Mucosa of rectum (tissue), 2 donors: ENCODE measurements at regions not wholly inside any gene's neighbourhood (a gene's known extent, or its start where the extent isn't known, plus 50 kb on each side); places are given as distances from the start of the nearest gene placed in this dataset.

Experiments
- H3K27ac ChIP-seq, 2 donors: one replicate each; pipeline ENCODE4 v1.7.0; 2013; ENCODE audit warnings: inconsistent platforms in 2 of 2, low read depth in 2 of 2, low read length in 2 of 2
- H3K27me3 ChIP-seq, 2 donors: one replicate each; pipeline ENCODE4 v1.7.0; 2013; ENCODE audit warnings: low read length in 2 of 2; ENCODE audit not compliant: control insufficient read depth in 2 of 2, insufficient read depth in 2 of 2
- H3K36me3 ChIP-seq, 2 donors: one replicate each; pipeline ENCODE4 v1.7.0; 2013; ENCODE audit warnings: low read length in 2 of 2; ENCODE audit not compliant: control insufficient read depth in 2 of 2, insufficient read depth in 2 of 2
- H3K4me1 ChIP-seq, 2 donors: one replicate each; pipeline ENCODE4 v1.7.0; 2013; ENCODE audit warnings: low read length in 2 of 2, mild to moderate bottlenecking in 1 of 2; ENCODE audit not compliant: control insufficient read depth in 2 of 2, insufficient read depth in 2 of 2
- H3K4me3 ChIP-seq, 2 donors: one replicate each; pipeline ENCODE4 v1.7.0; 2013; ENCODE audit warnings: low read length in 2 of 2
- H3K9ac ChIP-seq, 2 donors: one replicate each; pipeline ENCODE4 v1.7.0; 2013; ENCODE audit warnings: low read length in 2 of 2, low read depth in 1 of 2, mild to moderate bottlenecking in 1 of 2
- H3K9me3 ChIP-seq, 2 donors: one replicate each; pipeline ENCODE4 v1.7.0; 2013; ENCODE audit warnings: low read length in 2 of 2; ENCODE audit not compliant: control insufficient read depth in 2 of 2
- donor health status: healthy.
- donor health status: Normal muscosa, but diverticular disease.

DNA sequence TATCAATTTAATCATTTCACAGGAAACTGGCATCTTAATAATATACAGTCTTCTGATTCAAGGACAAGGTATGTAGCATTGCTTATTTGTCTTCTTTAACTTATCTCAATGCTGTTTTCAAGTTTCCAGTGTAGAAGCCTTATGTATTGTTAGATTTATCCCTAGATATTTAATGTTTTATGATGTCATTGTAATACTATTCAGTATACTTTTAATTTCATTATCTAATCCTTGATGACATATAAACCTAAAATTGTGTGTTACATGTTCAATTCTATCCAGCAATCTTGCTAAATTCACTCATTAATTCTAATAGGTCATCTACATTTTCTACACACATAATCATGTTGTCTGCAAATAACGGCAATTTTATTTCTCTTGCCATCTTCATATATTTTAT lies 126.3 kb upstream of the SEC61G start:
- H3K4me1 ChIP-seq = peaks cover 0 to under 1% of the 10 kb centered on the region in 2 donors
- no peaks in the 10 kb centered on the region for H3K9me3 ChIP-seq
- no peak overlapping the region for H3K4me3 ChIP-seq
- H3K9ac ChIP-seq = no peak overlapping the region
- H3K27me3 ChIP-seq = no peaks in the 10 kb centered on the region
- no peak overlapping the region for H3K27ac ChIP-seq
- no peaks in the 10 kb centered on the region for H3K36me3 ChIP-seq

DNA sequence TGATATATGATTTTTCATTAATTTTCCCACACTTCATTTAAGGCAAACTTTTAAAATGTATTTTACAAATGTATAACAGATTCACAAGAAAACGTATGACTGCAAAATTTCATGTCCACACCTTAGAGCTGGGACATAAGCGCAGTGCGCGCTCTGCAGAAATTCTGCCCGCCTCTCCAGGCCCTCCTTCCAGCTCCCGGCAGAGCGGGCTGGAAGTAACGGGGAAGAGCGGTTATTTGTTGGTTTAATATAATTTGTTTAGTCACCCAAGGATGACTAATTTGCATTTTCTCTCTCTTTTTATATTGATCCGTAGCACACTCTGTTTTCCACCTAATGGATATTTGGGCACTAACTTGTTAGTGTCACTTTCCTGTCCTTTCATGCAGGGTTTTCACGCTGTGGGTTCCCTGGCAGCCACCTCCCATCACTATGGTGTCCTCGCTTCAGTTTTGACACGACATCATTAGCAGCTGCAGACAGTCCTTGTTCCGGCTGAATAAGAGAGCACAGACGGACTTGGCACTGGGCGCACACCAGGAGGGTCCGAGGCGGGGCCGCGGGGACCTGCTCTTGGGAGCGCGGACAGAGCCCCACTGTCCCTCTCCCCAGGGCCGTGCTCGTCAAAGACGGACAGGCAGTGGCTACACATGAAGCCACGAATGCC lies 129.2 kb upstream of the SEC61G start:
- no peak overlapping the region for H3K9ac ChIP-seq
- no peaks in the 10 kb centered on the region for H3K27me3 ChIP-seq
- peak overlapping the region; percentile 14 to 59 for H3K4me3 ChIP-seq
- H3K27ac ChIP-seq = no peak overlapping the region
- H3K9me3 ChIP-seq = no peaks in the 10 kb centered on the region
- no peaks in the 10 kb centered on the region for H3K36me3 ChIP-seq
- H3K4me1 ChIP-seq = no peaks in the 10 kb centered on the region

DNA sequence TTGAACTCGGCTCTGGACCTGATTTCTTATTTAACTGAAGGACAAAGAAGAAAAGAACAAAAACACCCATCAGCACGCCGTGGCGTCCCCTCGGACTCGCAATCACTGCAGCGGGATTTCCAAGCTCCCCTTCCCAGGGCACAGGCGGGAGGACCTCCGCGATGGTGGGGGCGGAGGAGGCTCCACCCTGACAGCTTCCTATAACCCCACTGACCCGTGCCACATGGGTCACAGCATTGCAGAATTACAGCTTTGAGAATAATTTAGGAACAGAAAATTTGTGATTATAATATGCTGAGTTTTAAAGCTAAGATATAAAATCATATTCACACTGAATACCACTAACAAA lies 129.7 kb upstream of the SEC61G start:
- no peak overlapping the region for H3K27ac ChIP-seq
- no peaks in the 10 kb centered on the region for H3K4me1 ChIP-seq

DNA sequence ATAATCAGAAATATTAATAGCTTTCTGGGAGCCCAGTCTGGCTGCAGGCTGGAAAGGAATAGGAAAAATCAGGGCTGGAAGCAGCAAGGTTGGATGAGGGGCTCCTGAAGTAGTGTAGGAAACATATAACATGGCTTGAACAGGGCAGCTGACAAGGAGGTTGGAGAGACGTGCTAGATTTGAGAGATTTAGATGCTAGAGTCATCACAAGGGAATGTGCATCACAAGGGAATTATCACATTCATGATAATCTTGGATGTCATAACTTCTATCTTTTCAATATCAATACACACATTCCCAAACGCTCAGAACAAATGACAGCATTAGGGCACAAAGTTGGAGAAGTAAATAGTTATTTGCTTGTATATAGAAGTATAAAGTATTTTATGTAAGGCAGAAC lies 120.9 kb upstream of the EGFR start:
- Histone ChIP-seq H3K4me1 (no peaks in the 10 kb centered on the region), H3K27ac (no peak overlapping the region), H3K27me3 (no peaks in the 10 kb centered on the region), H3K4me3 (no peak overlapping the region), H3K36me3 (no peaks in the 10 kb centered on the region), H3K9ac (no peak overlapping the region), H3K9me3 (no peaks in the 10 kb centered on the region)

More for the DNA sequence above, 129.7 kb upstream of the SEC61G start:
- Histone ChIP-seq H3K9ac (no peak overlapping the region), H3K36me3 (no peaks in the 10 kb centered on the region), H3K9me3 (no peaks in the 10 kb centered on the region), H3K27me3 (no peaks in the 10 kb centered on the region), H3K4me3 (peak overlapping the region; percentile 14 to 59)

DNA sequence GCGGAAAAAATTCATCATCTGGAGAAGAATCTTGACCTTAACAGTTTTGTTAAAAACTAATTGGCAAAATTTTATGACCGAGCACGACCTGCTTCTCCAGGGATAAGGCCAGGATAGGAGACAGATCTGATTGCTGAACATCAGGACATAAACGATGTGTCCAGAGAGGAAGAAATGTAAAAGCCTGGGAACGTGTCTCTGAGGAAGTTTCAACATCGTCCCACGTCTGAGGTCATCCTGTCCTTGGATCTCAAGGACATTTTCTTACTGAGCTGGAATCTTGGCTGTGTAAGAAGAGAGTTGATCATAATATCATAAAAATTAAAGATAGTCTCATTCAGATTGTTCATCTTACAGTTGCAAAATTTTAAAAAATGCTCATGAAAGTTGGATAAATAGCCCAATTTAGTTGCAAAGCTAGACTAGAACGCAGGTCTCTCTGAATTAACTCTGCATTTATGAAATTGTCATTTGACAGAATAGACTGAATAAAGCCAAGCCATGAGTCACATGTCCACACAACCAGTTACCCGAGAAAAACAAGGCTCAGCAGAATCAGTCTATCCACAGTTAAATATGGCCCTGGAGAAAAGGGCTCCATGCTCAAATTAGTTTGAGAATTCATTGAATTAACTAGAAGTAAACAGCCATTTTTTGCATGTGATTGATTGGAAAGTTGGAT lies 120.0 kb upstream of the EGFR start:
- H3K27me3 ChIP-seq = no peaks in the 10 kb centered on the region
- H3K27ac ChIP-seq = no peak overlapping the region
- no peaks in the 10 kb centered on the region for H3K36me3 ChIP-seq
- H3K9ac ChIP-seq = no peak overlapping the region
- no peaks in the 10 kb centered on the region for H3K4me1 ChIP-seq
- no peaks in the 10 kb centered on the region for H3K9me3 ChIP-seq
- H3K4me3 ChIP-seq = no peak overlapping the region

DNA sequence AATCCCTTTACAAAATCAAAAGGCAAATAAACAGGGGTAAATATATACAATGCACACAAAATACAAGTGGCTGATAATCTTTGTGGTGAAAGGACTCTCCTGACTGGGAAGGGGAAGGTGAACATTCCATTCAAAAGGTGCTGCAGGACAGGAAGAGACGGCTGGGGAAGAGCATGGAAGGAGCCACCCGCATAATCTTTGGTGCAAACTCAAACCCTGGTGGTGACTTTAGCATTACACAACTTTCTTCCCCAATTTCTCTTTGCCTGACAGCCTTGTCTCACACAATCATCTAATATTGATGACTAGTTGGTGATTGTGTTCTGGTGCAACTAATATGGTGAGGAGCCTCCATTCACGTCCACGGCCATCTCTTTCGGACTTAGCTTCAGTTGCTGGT lies 117.0 kb upstream of the EGFR start:
- Histone ChIP-seq H3K4me3 (no peak overlapping the region), H3K9ac (no peak overlapping the region), H3K4me1 (no peaks in the 10 kb centered on the region), H3K36me3 (no peaks in the 10 kb centered on the region), H3K27ac (no peak overlapping the region), H3K9me3 (no peaks in the 10 kb centered on the region), H3K27me3 (no peaks in the 10 kb centered on the region)

DNA sequence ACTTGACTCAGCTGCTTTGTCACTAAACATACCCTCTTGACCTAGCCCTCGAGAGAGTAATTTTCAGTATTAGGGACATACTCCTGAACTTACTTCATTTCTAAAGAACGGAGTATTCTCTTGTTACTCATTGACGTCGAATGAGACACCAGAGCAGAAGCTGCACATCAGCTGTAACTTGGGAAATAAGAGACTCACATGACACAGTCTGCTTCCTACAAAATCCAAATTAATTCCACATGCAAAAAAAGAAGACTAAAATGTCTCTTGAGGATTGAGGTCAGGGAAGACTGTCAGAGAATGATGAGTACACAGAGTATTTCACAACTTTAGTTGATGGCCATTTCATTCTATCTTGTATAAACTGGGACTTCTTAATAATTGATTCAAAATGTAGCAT lies 114.7 kb upstream of the EGFR start:
- Histone ChIP-seq H3K9me3 (no peaks in the 10 kb centered on the region), H3K4me1 (no peaks in the 10 kb centered on the region), H3K4me3 (no peak overlapping the region), H3K36me3 (no peaks in the 10 kb centered on the region), H3K9ac (no peak overlapping the region), H3K27ac (no peak overlapping the region), H3K27me3 (no peaks in the 10 kb centered on the region)

DNA sequence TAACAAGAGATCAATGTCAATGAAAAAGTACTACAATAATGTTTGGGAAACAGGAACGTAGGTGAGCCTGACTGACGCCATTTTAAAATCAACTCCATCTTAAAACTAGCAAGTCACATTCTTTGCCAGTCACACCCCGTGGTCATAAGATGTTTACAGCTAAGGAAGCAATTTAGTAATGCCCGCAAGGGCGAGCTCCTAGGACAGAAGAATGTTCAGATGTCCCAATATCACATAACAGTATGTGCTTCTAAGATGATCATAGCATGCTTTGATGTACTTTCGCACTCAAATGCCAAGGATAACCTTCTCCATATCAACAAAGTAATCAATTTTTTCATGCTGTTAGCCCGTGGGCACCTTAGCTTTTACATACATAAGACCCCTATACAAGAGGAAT lies 113.8 kb upstream of the EGFR start:
- Histone ChIP-seq H3K36me3 (no peaks in the 10 kb centered on the region), H3K9me3 (no peaks in the 10 kb centered on the region), H3K27me3 (no peaks in the 10 kb centered on the region), H3K4me3 (no peak overlapping the region), H3K27ac (no peak overlapping the region), H3K4me1 (no peaks in the 10 kb centered on the region), H3K9ac (no peak overlapping the region)

DNA sequence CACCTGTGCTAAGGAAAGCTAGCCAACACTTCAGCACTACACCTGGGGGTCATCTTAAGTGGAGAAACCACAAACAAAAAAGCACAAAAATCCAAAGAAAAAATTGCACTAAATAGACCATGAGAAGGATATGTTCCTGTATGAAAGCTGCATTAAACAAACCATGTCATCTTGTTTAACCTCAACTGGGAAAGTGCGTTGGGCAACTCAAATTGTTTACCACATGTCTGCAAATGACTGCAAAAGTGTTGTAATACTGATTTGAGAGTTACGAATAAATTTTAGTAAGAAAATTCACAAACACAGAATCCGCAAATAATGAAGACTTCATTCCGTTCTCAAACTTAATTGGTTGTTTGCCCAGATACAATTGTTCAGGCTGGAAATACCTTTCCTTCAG lies 111.9 kb upstream of the EGFR start:
- H3K36me3 ChIP-seq = no peaks in the 10 kb centered on the region
- no peaks in the 10 kb centered on the region for H3K27me3 ChIP-seq
- H3K9ac ChIP-seq = no peak overlapping the region
- H3K4me3 ChIP-seq = no peak overlapping the region
- no peak overlapping the region for H3K27ac ChIP-seq
- H3K9me3 ChIP-seq = no peaks in the 10 kb centered on the region
- no peaks in the 10 kb centered on the region for H3K4me1 ChIP-seq

DNA sequence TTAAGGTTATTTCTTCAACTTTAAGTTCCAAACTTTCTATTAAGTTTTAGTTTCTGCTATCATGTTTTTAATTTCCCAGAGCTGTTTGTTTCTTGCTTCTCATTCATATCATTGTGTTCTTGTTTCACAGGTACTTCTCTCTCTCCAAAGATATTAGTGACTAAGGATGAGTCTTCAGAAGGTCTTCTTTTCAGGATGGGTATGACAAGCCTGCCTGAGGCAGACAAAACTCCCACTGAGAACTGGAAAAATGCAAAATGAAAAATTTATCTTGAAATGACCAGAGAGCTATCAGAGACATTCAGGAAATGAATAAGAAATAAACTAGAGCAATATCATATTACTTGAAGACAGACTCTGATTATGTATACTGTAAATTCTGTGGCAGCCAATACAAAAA lies 110.8 kb upstream of the EGFR start:
- no peaks in the 10 kb centered on the region for H3K9me3 ChIP-seq
- no peaks in the 10 kb centered on the region for H3K27me3 ChIP-seq
- H3K4me3 ChIP-seq = no peak overlapping the region
- H3K36me3 ChIP-seq = no peaks in the 10 kb centered on the region
- no peaks in the 10 kb centered on the region for H3K4me1 ChIP-seq
- no peak overlapping the region for H3K27ac ChIP-seq
- H3K9ac ChIP-seq = no peak overlapping the region
